ENCODE measurements at regions not wholly inside any gene's neighbourhood (a gene's known extent, or its start where the extent isn't known, plus 50 kb on each side); places are given as distances from the start of the nearest gene placed in this dataset.

- ChIA-PET CTCF (no interaction called here), POLR2A (no interaction called here)
- Mint-ChIP-seq H3K27ac (no peak overlapping the region), H3K36me3 (no peaks in the 10 kb centered on the region), H3K27me3 (no peaks in the 10 kb centered on the region), H3K4me3 (no peak overlapping the region), H3K4me1 (ENCODE audit: low read depth) (no peaks in the 10 kb centered on the region), H3K9me3 (peaks cover 2% of the 10 kb centered on the region)
- no peak for DNase-seq
- intact Hi-C loops (cut with micrococcal nuclease), result no loop called here
These were observed 773.8 kb upstream of the CHD1 start for GRCh38 chr5:99702565-99702964.

DNA sequence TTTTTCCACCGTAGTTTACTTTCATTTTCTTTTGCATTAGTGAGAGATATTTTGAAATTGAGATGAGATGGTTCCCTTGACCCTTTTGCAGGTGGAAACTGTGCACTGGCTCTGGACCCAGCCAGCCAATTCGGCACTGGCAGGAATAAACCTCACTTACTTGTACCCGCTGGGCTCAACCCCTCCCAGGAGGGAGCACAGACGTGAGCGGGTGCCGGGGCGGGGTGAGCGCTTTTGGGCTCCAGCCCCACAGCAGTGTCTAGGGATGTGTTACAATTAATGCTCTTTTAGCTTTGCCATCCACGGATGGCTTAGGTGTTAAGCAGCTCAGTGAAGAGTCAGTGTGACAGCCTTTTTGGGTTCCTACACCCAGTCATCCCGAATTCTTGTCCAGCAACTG, 766.1 kb upstream of the CHD1 start:
- H3K9me3 Mint-ChIP-seq, result peaks cover 5% of the 10 kb centered on the region
- no peak overlapping the region for H3K27ac Mint-ChIP-seq
- no peak overlapping the region for H3K4me3 Mint-ChIP-seq
- intact Hi-C loops (cut with micrococcal nuclease), result no loop called here
- no peaks in the 10 kb centered on the region for H3K4me1 Mint-ChIP-seq (ENCODE audit: low read depth)
- no peaks in the 10 kb centered on the region for H3K27me3 Mint-ChIP-seq
- DNase-seq, result no peak
- POLR2A ChIA-PET, result no interaction called here
- CTCF ChIA-PET, result no interaction called here
- no peaks in the 10 kb centered on the region for H3K36me3 Mint-ChIP-seq

GRCh38 chr5:99686538-99686937, 757.7 kb upstream of the CHD1 start:
- no peak overlapping the region for H3K27ac Mint-ChIP-seq
- DNase-seq, result no peak
- H3K4me3 Mint-ChIP-seq, result no peak overlapping the region
- ChIA-PET CTCF (no interaction called here), POLR2A (no interaction called here)
- H3K27me3 Mint-ChIP-seq, result no peaks in the 10 kb centered on the region
- H3K9me3 Mint-ChIP-seq, result peaks cover 2% of the 10 kb centered on the region
- H3K36me3 Mint-ChIP-seq, result no peaks in the 10 kb centered on the region
- intact Hi-C loops (cut with micrococcal nuclease), result no loop called here
- no peaks in the 10 kb centered on the region for H3K4me1 Mint-ChIP-seq (ENCODE audit: low read depth)

- Mint-ChIP-seq H3K4me3 (no peak overlapping the region), H3K9me3 (peaks cover 4% of the 10 kb centered on the region), H3K27me3 (no peaks in the 10 kb centered on the region), H3K36me3 (no peaks in the 10 kb centered on the region), H3K4me1 (ENCODE audit: low read depth) (no peaks in the 10 kb centered on the region), H3K27ac (no peak overlapping the region)
- no peak for DNase-seq
- intact Hi-C loops (cut with micrococcal nuclease), result no loop called here
- CTCF ChIA-PET, result no interaction called here
- POLR2A ChIA-PET, result no interaction called here
These were observed 747.2 kb upstream of the CHD1 start for GRCh38 chr5:99675974-99676373.

GRCh38 chr5:99674101-99674500, 745.3 kb upstream of the CHD1 start:
- ChIA-PET POLR2A (no interaction called here), CTCF (no interaction called here)
- Mint-ChIP-seq H3K4me1 (ENCODE audit: low read depth) (no peaks in the 10 kb centered on the region), H3K27ac (no peak overlapping the region), H3K9me3 (peaks cover 4% of the 10 kb centered on the region), H3K4me3 (no peak overlapping the region), H3K27me3 (no peaks in the 10 kb centered on the region), H3K36me3 (no peaks in the 10 kb centered on the region)
- DNase-seq, result no peak
- intact Hi-C loops (cut with micrococcal nuclease), result no loop called here

- H3K36me3 Mint-ChIP-seq, result no peaks in the 10 kb centered on the region
- DNase-seq, result no peak
- H3K9me3 Mint-ChIP-seq, result peaks cover 14% of the 10 kb centered on the region
- intact Hi-C loops (cut with micrococcal nuclease), result no loop called here
- no peak overlapping the region for H3K4me3 Mint-ChIP-seq
- POLR2A ChIA-PET, result no interaction called here
- CTCF ChIA-PET, result no interaction called here
- no peaks in the 10 kb centered on the region for H3K4me1 Mint-ChIP-seq (ENCODE audit: low read depth)
- H3K27ac Mint-ChIP-seq, result no peak overlapping the region
- H3K27me3 Mint-ChIP-seq, result no peaks in the 10 kb centered on the region
These were observed 736.2 kb upstream of the CHD1 start for GRCh38 chr5:99664972-99665371.

- intact Hi-C loops (cut with micrococcal nuclease), result no loop called here
- CTCF ChIA-PET, result no interaction called here
- H3K27me3 Mint-ChIP-seq, result no peaks in the 10 kb centered on the region
- no peak for DNase-seq
- no peaks in the 10 kb centered on the region for H3K9me3 Mint-ChIP-seq
- H3K4me1 Mint-ChIP-seq (ENCODE audit: low read depth), result no peaks in the 10 kb centered on the region
- H3K27ac Mint-ChIP-seq, result no peak overlapping the region
- POLR2A ChIA-PET, result no interaction called here
- H3K4me3 Mint-ChIP-seq, result no peak overlapping the region
- H3K36me3 Mint-ChIP-seq, result no peaks in the 10 kb centered on the region
These were observed 722.5 kb upstream of the CHD1 start for GRCh38 chr5:99651298-99651697.

DNA sequence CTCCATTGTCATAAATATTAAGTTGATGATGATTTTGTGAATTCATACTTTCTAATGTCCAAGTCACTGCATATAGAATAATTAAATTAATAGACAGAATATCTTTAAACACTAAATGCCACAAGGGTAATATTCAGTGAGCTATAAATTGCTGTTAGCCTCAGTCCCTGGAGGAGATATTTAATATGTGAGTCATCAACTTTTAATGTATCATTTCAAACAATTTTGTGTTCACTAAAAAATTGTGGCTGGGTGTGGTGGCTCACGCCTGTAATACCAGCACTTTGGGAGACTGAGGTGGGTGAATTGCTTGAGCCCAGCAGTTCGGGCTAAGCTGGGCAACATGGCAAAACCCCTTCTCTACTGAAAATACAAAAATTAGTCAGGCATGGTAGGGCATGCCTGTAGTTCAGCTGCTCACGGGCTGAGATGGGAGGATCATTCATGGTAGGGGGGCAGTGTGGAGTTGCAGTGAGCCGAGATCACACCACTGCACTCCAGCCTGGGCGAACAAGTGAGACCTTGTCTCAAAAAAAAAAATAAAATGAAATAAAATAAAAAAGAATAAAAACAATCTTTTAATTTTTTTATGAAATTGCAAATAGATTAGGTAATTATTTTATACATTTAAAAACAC, 717.3 kb upstream of the CHD1 start:
- intact Hi-C loops (cut with micrococcal nuclease), result no loop called here
- Mint-ChIP-seq H3K36me3 (no peaks in the 10 kb centered on the region), H3K4me1 (ENCODE audit: low read depth) (no peaks in the 10 kb centered on the region), H3K4me3 (no peak overlapping the region), H3K27me3 (no peaks in the 10 kb centered on the region), H3K9me3 (peaks cover 2% of the 10 kb centered on the region), H3K27ac (no peak overlapping the region)
- POLR2A ChIA-PET, result no interaction called here
- CTCF ChIA-PET, result no interaction called here
- DNase-seq, result no peak

DNA sequence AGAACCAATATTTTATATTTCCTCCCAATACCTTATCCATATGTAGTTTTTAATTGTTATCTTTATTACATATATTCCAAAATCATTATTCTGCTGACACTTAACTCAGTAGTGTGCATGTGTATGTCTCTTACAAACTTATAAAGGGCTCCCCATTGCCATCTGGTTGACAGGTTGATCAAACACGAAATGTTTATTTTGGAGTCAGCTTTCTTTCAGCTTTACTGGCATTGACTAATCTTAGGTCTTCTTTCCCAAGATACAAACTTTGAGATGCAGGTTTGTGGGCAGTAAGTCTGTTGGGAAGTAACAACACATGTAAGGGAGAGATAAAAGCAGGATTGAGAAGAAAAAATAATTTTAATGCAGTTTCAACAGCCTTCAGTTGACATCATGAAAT, 716.0 kb upstream of the CHD1 start:
- H3K27me3 Mint-ChIP-seq, result no peaks in the 10 kb centered on the region
- DNase-seq, result no peak
- ChIA-PET CTCF (no interaction called here), POLR2A (no interaction called here)
- H3K27ac Mint-ChIP-seq, result no peak overlapping the region
- H3K9me3 Mint-ChIP-seq, result peaks cover 2% of the 10 kb centered on the region
- intact Hi-C loops (cut with micrococcal nuclease), result no loop called here
- H3K4me3 Mint-ChIP-seq, result no peak overlapping the region
- no peaks in the 10 kb centered on the region for H3K36me3 Mint-ChIP-seq
- no peaks in the 10 kb centered on the region for H3K4me1 Mint-ChIP-seq (ENCODE audit: low read depth)

DNA sequence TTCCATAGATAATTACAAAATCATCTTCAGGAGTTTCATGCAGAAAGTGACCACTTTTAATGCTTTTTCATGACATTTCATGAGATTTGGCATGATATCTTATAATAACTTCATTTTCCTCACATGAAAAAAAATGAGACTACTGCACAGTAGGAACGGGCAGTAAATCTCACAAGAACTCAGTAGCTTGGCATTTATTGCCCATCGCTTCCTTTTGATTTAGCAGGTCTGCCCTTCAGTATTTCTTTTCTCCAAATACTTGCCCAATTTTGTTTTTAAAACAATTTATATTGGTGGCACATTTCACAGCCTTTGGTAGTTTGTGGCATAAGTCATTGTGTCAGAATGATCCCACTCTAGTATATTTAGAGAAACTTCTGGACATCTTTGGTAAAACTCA, 711.8 kb upstream of the CHD1 start:
- ChIA-PET POLR2A (no interaction called here), CTCF (no interaction called here)
- peaks cover 2% of the 10 kb centered on the region for H3K9me3 Mint-ChIP-seq
- H3K4me3 Mint-ChIP-seq, result no peak overlapping the region
- no peak for DNase-seq
- H3K27me3 Mint-ChIP-seq, result no peaks in the 10 kb centered on the region
- no peaks in the 10 kb centered on the region for H3K36me3 Mint-ChIP-seq
- H3K27ac Mint-ChIP-seq, result no peak overlapping the region
- H3K4me1 Mint-ChIP-seq (ENCODE audit: low read depth), result no peaks in the 10 kb centered on the region
- intact Hi-C loops (cut with micrococcal nuclease), result no loop called here

GRCh38 chr5:99639905-99640304, 711.1 kb upstream of the CHD1 start:
- no peak for DNase-seq
- POLR2A ChIA-PET, result no interaction called here
- H3K4me3 Mint-ChIP-seq, result no peak overlapping the region
- no peaks in the 10 kb centered on the region for H3K27me3 Mint-ChIP-seq
- peaks cover 3% of the 10 kb centered on the region for H3K9me3 Mint-ChIP-seq
- H3K4me1 Mint-ChIP-seq (ENCODE audit: low read depth), result no peaks in the 10 kb centered on the region
- CTCF ChIA-PET, result no interaction called here
- intact Hi-C loops (cut with micrococcal nuclease), result no loop called here
- H3K27ac Mint-ChIP-seq, result no peak overlapping the region
- no peaks in the 10 kb centered on the region for H3K36me3 Mint-ChIP-seq

- no peaks in the 10 kb centered on the region for H3K4me1 Mint-ChIP-seq (ENCODE audit: low read depth)
- H3K36me3 Mint-ChIP-seq, result no peaks in the 10 kb centered on the region
- no peak for DNase-seq
- peaks cover 11% of the 10 kb centered on the region for H3K9me3 Mint-ChIP-seq
- ChIA-PET CTCF (no interaction called here), POLR2A (no interaction called here)
- no peak overlapping the region for H3K27ac Mint-ChIP-seq
- intact Hi-C loops (cut with micrococcal nuclease), result no loop called here
- H3K27me3 Mint-ChIP-seq, result no peaks in the 10 kb centered on the region
- no peak overlapping the region for H3K4me3 Mint-ChIP-seq
These were observed 707.9 kb upstream of the CHD1 start for GRCh38 chr5:99636663-99637062.

DNA sequence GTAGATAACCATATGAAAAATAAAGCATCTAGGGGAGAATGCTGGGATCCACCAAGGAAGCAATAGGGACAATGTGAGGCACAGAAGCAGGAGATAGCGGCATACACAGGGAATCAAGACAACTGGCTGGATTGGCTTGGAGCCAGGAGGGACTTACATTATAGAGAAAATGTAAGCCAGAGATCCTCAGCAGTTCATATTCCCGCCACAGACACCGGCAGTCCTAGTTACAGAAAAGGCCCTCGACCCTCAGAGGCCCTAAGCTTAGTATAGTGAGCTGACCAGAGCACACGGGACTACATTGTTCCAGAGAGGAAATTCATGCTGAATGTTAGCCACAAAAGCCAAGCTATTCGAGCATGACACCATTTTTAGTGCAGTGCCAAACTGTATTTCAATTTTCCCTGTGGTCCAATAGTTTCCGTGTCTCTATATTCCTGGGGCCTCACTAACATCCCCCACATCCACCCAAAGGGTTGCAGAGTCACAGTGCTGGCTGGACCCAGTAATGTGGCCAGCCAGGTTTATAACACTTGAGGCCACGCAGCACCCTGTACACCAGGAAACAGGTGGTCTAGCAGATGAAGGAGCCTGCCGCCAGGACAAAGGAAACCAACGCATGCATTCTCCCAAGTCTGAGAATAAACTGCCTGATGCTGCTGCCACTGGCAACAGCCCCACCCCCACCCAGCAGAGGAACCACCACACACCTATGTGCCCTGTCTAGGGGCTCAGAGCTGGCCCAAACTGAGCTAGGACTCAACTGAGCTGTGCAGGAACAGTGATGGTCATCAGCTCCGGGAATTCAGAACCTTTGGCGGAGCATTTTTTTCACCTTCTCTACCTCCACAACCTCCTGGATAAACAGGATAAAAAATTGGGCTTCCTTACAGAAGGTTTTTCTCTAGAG, 693.2 kb upstream of the CHD1 start:
- no peaks in the 10 kb centered on the region for H3K36me3 Mint-ChIP-seq
- H3K9me3 Mint-ChIP-seq, result peaks cover 7% of the 10 kb centered on the region

More for the DNA sequence above, 693.2 kb upstream of the CHD1 start:
- CTCF ChIA-PET, result no interaction called here
- intact Hi-C loops (cut with micrococcal nuclease), result no loop called here
- POLR2A ChIA-PET, result no interaction called here
- Mint-ChIP-seq H3K27ac (no peak overlapping the region), H3K27me3 (no peaks in the 10 kb centered on the region), H3K4me1 (ENCODE audit: low read depth) (no peaks in the 10 kb centered on the region), H3K4me3 (no peak overlapping the region)
- no peak for DNase-seq
